ENCODE measurements at regions not wholly inside any gene's neighbourhood (a gene's known extent, or its start where the extent isn't known, plus 50 kb on each side); places are given as distances from the start of the nearest gene placed in this dataset.

GRCh38 chr15:89416339-89417183 lies 79.8 kb downstream of the RHCG start:
- peak; percentile 82 for ATAC-seq (ENCODE audit: insufficient read depth, low FRiP score)
- Histone ChIP-seq H3K9me3 (ENCODE audit: control insufficient read depth in 4 of 4, insufficient read depth in 3 of 4, low read length in 3 of 4) (peaks cover 0 to 9% (median 0%) of the 10 kb centered on the region in 4 donors), H3K4me3 (no peak overlapping the region)

GRCh38 chr15:89414571-89414970 lies 79.9 kb upstream of the POLG start:
- no peak overlapping the region for H3K9ac ChIP-seq (ENCODE audit: insufficient read depth in 1 of 2, low read length in 2 of 2)
- H3K4me3 ChIP-seq: no peak overlapping the region
- H3K4me1 ChIP-seq (ENCODE audit: control insufficient read depth in 5 of 5, insufficient read depth in 5 of 5, low read length in 5 of 5): peaks cover 0 to 8% (median 0%) of the 10 kb centered on the region in 5 donors
- TF ChIP-seq CTCF (IDR thresholded peaks at IDR 0.05; ENCODE audit: control extremely low read depth, extremely low read depth): no peak
- H3K27me3 ChIP-seq (ENCODE audit: control insufficient read depth in 3 of 3, insufficient read depth in 3 of 3, low read length in 2 of 3): peaks cover 12 to 90% (median 76%) of the 10 kb centered on the region in 3 donors
- no peak for DNase-seq
- 84 to 88% methylated on average over 3 of the region's 3 CpGs for WGBS, 2 donors
- peaks cover 0 to 12% (median 0%) of the 10 kb centered on the region in 4 donors for H3K9me3 ChIP-seq (ENCODE audit: control insufficient read depth in 4 of 4, insufficient read depth in 3 of 4, low read length in 3 of 4)
- no peak for ATAC-seq (ENCODE audit: insufficient read depth, low FRiP score)
- no peak overlapping the region for H3K27ac ChIP-seq (ENCODE audit: low read depth in 1 of 2, low read length in 1 of 2)
- no peaks in the 10 kb centered on the region for H3K36me3 ChIP-seq (ENCODE audit: control insufficient read depth in 4 of 4, insufficient read depth in 4 of 4, low read length in 4 of 4)

More at GRCh38 chr15:89416339-89417183, 79.8 kb downstream of the RHCG start:
- DNase-seq: peak; percentile 53 to 75 (median 56)
- H3K27me3 ChIP-seq (ENCODE audit: control insufficient read depth in 3 of 3, insufficient read depth in 3 of 3, low read length in 2 of 3): peaks cover 14 to 75% (median 64%) of the 10 kb centered on the region in 3 donors
- no peak overlapping the region for H3K9ac ChIP-seq (ENCODE audit: insufficient read depth in 1 of 2, low read length in 2 of 2)
- peak; percentile 3 for TF ChIP-seq CTCF (IDR thresholded peaks at IDR 0.05; ENCODE audit: control extremely low read depth, extremely low read depth)
- 6 to 9% methylated on average over 47 of the region's 47 CpGs for WGBS, 2 donors
- H3K36me3 ChIP-seq (ENCODE audit: control insufficient read depth in 4 of 4, insufficient read depth in 4 of 4, low read length in 4 of 4): no peaks in the 10 kb centered on the region
- H3K4me1 ChIP-seq (ENCODE audit: control insufficient read depth in 5 of 5, insufficient read depth in 5 of 5, low read length in 5 of 5): peaks cover 0 to 5% (median 0%) of the 10 kb centered on the region in 5 donors
- no peak overlapping the region for H3K27ac ChIP-seq (ENCODE audit: low read depth in 1 of 2, low read length in 1 of 2)

GRCh38 chr15:89413877-89414276 lies 79.3 kb upstream of the POLG start:
- H3K9ac ChIP-seq (ENCODE audit: insufficient read depth in 1 of 2, low read length in 2 of 2): no peak overlapping the region
- ATAC-seq (ENCODE audit: insufficient read depth, low FRiP score) (no peak), DNase-seq (no peak)
- TF ChIP-seq CTCF (IDR thresholded peaks at IDR 0.05; ENCODE audit: control extremely low read depth, extremely low read depth): no peak
- H3K27ac ChIP-seq (ENCODE audit: low read depth in 1 of 2, low read length in 1 of 2): no peak overlapping the region
- H3K4me1 ChIP-seq (ENCODE audit: control insufficient read depth in 5 of 5, insufficient read depth in 5 of 5, low read length in 5 of 5): peaks cover 0 to 12% (median 0%) of the 10 kb centered on the region in 5 donors
- peaks cover 0 to 12% (median 0%) of the 10 kb centered on the region in 4 donors for H3K9me3 ChIP-seq (ENCODE audit: control insufficient read depth in 4 of 4, insufficient read depth in 3 of 4, low read length in 3 of 4)
- H3K36me3 ChIP-seq (ENCODE audit: control insufficient read depth in 4 of 4, insufficient read depth in 4 of 4, low read length in 4 of 4): no peaks in the 10 kb centered on the region
- H3K4me3 ChIP-seq: no peak overlapping the region
- H3K27me3 ChIP-seq (ENCODE audit: control insufficient read depth in 3 of 3, insufficient read depth in 3 of 3, low read length in 2 of 3): peaks cover 12 to 97% (median 83%) of the 10 kb centered on the region in 3 donors
- 56 to 57% methylated on average over 2 of the region's 2 CpGs for WGBS, 2 donors

All from lung (tissue), 11 donors.